ENCODE measurements at regions not wholly inside any gene's neighbourhood (a gene's known extent, or its start where the extent isn't known, plus 50 kb on each side); places are given as distances from the start of the nearest gene placed in this dataset.

DNA sequence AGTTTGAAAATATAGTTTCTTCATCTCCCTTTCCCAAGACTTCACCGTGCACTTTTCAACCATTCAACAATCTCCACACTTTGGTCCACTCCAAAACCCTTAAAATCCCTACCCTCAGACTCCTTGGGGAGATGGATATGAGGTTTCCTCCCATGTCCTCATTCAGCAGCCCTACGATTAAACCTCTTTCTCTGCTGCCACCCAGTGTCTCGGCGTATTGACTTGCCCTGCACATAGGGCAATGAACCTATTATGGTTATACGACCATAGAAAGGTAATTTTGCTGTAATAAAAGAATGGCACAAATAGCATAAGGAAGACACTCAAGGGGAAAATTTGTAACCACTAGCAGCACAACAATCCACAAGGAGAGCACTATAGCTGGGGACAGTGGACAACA lies 803.5 kb downstream of the TLE1 start:
- DNase-seq = peak; percentile 36

DNA sequence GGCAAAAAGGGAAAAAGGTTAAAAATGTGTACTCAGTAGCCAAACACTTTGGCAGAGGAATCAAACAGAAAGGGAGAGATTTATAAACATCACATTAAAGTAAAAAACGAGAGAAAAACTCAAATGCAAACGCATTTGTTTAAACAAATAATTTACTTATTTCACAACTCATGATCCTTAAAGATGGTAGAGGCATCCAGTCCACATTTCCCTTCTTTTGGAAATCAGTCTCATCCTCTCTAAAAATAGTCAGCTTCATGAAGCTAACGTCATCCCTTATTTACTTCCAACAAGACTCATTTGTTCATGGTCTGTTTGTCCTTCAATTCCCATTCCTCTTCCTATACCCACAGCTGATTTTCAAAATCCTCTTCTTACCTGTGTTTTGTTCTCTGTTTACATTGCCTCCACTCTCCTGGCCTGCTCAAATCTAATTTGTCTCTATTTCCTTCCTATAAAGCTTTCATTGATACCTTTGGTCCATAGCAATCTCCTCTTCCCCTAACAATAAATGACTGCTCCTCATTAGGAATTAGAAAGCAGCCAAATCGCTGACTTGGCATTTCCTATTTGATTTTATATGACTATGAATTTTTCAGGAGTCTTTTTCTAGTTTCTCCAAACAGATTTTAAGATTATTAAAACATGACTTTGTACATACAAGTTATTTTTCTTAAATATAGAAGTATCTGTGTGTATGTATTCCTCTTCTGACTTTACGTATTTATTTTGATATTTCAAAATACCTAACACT lies 805.3 kb downstream of the TLE1 start:
- DNase-seq = no peak

DNA sequence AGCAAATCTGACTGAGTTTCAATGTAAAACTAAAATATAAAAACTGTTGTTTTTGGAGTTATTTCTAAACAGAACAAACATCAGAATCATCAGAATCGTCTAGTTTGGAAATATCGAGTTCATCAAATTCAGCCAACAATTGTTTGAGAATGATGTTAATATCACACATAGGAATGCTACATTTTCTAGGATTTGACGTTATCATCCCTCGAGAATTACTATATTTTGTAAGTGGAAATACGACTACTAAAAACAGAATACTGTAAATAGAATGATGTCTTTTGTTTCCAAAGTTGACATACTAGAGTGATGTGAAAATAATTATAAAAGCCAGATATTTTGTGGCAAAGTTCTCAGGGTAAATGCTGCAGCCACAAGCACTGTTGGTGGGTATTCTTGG lies 805.9 kb downstream of the TLE1 start:
- DNase-seq = no peak

DNA sequence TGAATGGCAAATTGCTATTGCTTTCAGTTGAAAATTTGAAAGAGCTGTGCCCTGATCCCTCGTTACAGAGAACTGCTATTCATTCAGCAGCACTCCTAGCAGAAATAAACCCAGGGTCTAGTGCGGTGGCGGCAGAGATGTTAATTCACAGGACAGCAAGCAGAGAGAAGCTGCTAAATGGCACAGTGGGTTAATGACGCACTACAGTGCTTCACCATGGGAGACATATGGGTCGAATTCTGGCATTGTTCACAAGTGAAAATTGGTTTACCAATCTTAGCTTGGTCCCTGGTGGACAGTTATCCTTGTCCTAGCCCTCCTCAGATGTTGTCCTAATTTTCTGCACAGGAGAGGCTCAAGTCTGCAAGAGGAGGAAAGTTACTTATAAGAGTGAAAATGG lies 807.4 kb downstream of the TLE1 start:
- peak; percentile 66 for DNase-seq

DNA sequence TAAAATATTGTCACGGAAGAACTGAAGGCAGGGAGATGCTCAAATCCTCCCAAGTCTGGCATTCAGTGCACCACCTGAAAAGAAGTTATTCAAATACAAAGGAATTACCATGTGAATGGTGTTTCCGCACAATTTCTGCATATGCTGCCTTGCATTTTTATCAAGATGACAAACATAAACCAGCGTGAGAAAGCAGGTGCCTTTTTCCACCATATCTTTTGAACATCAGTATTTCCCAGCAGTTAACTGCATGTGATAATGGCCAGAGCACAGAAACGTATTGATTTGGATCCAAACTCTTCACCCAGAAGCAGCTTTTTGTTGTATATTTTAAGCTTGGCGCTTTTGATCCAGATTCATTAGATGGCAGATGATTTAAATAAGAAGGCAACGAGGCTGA lies 808.0 kb downstream of the TLE1 start:
- peak; percentile 36 for DNase-seq

DNA sequence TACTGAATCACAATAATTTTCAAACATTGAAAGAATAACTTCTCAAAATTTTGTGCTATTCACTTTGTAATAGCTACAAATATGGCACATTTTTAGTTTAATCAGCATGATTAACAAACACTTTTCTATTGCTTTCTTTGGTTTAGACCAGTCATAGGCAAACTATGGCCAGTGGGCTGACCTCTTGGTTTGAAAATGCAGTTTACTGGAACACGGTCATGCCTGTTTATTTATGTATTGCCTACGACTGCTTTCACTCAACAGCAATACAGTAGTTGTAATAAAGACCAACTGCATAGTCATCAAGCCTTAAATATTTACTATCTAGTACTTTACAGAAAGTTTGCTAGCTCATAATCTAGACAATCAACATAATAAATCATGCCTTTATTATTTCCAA lies 810.8 kb downstream of the TLE1 start:
- no peak for DNase-seq

DNA sequence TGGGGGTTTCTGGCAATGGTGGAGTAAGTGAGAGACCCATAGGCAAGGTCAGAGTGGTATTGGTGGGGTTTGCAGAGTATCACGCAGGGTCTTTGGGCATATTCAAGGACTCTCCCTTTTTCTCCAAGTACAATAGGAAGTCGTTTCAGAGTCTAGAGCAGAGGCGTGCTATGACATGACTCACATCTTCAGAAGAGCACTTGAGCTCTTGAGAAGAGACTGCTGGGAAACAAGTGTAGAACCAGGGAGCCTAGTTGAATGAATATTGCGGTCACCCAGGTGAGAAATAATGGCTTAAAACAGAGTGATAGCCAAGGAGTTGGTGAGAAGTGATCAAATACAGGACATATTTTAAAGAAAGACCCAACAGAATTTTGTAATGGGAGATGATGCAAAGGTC lies 813.4 kb downstream of the TLE1 start:
- DNase-seq = no peak

DNA sequence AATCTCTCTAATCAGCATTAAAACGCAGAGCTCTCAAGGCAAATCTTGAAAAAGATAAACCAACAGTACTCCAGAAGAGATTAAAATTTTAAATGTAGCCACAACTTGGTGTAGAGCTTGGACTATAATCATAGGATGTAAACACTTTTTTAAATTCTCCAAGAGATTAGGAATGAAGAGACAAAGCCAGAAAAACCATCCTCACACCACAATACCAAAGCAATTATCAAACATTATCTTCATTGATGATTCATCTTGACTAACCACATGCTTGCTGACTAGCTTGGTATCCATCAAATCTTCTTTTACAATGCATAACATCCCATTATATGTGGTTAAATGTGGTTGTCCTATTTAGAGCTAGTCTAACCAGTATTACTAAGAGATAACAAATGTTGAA lies 815.1 kb downstream of the TLE1 start:
- DNase-seq = peak; percentile 12

DNA sequence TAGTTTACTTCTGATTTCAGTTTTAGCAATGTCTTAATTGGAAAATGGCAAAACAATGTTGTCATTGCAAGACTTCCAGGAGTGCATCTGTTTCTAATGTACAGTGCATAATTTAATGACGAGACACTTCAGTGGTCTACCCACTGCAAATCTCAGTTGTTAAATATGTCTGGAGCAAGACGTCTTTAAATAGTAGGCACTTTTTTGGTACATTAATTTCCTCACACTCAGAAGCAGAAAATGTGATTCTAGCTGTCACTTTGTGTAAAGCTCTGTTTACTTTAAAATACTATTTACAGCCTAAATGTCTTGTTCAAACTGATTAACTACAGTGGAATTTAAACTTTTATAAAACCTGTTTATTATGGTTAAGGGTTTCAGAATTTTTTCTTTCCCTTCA lies 815.5 kb downstream of the TLE1 start:
- DNase-seq = peak; percentile 34

DNA sequence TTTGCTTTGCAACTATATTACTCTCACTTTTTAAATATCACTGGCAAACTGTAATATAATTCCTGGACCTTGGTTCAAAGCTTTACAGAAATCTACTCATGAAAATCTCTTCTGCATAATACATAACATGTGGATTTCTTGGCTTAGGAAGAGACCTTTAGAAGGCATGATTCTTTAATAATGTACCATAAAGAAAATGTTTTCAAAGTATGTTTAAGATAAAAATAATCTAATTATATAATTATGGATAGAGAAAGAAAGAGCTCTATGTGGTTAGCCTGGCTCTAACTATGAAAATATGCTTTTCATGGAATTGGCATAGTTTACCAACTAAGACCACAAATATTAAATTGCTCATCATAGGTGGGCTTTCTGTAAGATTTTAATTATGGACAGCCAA lies 817.8 kb downstream of the TLE1 start:
- DNase-seq = peak; percentile 41

DNA sequence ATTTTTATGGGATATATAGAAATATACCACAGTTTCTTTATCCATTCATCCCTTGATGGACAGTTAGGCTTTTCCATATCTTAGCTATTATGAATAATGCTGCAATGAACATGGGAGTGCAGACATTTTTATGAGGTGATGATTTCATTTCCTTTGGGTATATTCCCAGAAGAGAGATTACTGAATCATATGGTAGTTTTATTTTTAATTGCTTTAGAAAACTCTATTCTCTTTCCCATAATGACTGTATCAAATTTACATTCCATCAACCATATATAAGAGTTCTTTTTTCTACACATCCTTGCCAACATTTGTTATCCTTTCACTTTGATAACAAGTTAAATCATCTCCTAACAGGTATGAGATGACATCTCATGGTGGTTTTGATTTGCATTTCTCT lies 821.6 kb downstream of the TLE1 start:
- DNase-seq = no peak

DNA sequence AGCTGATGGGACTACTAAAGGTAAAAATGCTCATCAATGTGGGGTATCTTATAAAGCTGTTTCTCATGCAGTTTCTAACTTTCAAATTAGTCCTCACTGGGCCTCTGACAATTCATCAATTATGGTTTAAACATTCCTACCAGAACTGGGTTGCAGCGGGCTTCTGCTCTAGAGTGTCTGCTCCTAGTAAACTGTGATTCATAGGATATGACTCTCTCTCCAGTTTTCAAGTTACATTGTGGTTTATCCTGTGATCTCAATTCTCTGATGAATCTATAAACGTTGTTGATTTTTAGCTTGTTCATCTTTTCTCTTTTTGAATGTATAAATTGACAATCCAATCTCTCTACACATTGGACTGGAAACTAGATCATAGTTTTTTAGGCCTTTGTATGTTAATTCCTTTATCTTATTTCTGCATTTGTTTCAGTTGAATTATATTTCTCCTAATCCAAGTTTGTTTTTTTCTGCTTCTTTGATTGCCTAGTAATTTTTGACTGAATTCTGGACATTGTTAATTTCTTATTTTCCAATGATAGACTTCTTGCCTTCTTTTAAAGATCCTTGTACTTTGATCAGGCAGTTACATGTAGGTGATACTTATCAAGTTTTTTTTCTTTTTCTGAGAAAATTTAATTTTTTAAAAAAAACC lies 822.6 kb downstream of the TLE1 start:
- DNase-seq = no peak

DNA sequence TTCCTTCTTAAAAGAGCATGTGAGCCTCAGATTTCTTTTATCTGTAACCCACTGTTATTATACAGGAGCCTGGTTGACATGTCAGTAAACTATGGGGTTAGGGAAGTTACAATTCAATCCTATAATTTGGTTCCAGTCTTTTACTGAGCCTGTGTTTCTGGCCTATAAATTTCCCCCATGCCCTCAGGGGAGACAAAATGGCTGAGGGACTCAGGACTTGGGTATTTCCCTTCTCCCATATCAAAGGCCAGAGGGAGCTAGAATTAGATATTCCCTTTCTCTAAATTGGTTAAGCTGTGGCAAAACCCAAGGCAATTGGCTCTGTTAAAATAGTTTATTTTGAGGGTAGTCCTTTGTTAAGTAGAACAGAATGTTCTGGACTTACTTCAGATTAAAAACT lies 823.2 kb downstream of the TLE1 start:
- no peak for DNase-seq

DNA sequence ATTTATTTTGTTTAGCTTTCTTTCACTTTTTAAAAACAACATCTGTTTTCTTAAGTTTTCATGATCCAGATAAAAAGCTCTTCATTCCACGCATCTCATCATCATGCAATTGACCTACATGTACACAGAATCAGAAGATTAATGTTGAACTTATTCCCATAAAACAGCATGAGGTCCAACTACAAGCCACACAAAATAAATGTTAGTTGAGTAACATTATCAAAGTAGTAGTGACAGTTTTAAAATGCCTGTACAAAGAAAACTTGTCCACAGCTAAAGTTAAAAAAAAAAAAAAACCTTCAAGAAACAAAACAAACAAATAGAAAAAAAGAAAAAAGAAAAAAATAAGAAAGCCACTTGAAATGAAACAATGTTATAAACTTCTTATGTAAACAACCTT lies 846.3 kb downstream of the TLE1 start:
- no peak for DNase-seq

DNA sequence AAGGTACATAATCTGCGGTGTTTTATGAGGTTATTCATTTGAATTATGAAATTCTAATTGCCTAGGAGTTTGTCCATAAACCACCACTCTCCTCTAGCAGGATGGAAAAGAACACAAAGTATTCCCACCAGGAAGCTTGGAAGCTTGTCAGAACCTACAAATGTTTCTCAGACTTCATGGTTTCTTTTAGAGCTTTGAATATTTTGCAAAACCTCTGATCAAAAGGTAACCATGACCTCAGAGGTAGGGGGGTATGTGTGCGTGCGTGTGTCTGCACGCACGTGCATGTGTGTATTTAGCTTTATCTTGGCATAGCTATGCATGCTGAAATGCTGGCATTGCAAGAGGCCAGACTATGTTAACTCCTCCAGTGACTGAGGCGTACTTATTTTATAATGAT lies 847.0 kb downstream of the TLE1 start:
- DNase-seq = peak; percentile 28

DNA sequence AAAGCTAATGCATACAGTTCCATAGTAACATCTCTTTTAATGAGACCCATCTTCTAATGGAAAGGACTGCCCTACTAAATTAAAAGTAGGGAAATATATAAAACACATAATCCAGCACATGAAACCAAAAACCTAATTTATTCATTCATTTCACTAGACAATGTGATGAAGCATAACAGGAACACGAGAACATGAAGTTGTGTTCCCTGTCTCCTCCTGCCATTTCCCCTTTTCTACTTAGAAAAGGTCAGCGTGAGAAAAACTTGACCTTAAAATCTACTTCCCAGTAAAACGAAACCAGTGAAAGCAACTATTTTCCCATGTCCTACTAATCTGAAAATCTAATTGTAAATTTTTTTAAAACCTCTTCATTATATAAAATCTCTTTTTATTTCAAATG lies 847.5 kb downstream of the TLE1 start:
- no peak for DNase-seq

DNA sequence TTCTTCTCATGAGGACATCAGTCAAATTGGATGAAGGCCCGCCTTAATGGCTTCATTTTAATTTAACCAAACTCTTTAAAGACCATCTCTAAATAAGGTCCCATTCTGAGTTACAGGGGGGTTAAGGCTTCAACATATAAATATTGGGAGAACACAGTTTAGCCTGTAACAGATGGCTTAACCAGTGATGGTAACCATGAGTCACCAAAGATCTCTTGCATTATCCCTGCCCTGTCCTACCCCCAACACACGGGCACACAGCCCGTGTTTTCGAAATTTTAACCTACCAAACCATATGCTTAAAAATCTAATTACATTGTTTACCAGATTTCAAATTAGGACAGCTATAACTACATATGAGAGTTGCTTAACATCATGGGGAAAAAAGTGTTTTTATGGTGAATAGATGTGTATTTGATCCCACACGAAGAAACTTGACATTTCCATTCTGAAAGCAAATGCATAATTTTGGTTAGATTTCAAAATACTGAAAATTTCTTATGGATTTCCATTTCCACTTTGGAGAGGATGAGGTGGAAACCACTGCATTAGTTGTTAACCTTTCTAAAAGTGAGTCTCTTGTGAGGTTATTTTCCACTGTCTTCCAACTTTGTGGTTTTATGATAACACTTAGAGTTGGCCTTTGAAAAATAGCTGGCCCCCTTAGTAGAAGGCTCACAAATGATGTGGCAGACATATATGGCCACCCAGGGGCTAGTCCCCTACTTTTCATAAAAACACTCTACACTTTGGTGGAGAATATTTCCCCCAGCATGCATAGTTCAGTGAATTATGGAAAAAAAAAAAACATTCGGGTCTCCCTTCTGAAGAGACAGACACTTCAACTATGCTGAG lies 849.3 kb downstream of the TLE1 start:
- no peak for DNase-seq

DNA sequence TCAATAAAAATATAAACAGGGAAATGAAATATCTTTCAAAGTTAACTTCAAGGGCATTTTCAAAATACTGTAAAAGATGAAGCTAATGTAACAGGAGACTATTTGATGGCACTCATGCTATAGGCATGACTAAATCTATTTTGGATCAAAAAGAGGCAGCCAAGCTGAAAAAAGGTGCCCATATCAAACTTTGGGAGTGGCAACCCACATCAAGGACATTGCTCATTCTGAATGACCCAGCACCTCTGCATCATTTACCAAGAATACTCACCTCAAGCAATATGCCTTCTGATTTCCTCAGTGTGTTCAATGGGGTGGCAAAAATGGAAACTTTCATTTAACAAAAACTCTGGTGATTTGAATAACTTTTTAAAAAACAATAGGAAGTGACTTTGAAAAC lies 853.3 kb downstream of the TLE1 start:
- no peak for DNase-seq

DNA sequence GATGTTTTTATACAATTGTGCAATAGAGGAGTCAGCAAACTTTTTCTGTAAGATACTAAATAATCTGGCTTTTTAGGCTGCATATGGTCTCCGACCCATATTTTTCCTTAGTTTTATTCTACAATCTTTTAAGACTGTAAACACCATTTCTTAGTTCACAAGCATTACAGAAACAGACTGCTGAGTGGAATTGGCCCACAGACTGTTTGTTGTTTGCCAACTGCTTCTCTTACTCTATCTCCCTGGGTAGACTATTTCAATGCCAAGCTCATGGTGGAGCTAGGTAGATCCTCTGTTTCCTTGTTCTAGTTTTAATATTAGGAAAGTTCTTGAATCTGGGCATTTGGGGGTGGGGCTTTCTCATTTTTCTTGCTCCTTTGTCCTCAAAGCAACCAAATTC lies 857.6 kb downstream of the TLE1 start:
- DNase-seq = no peak

DNA sequence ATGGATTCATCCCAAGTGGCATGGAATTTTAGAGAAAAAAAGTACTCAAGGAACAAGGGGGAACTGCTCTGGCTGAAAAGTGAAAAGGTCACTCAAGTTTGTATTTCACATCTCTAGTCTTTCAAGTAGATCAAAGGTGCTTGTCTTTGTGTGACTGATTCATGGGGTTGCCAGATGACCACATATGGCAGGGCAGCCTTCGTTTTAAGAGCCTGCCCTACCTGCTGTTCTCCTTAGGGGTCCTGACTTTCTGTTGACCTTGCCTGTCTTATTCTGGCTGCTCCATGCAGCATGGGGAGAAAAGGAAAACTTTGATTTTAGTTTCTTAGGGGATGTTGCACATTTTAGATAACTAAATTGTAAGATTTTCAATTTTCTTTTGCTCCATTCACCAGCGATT lies 877.7 kb downstream of the TLE1 start:
- no peak for DNase-seq

DNA sequence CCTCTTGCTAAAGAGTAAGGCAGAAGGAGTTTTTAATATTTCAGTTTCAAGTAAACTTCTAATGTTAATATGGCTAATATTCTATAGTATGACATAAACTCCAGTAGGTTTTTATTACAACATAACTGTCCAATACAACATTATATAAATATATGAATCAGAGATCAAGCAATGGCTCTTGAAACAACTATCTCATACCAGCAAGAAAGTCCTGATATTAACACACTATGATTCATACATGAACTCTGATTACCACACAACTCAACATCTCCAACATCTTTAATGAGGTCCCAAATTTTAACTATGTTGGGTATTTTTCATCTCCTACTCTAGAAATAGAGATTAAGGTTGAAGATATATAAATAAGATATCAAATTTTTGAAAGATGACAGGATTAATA lies 878.3 kb downstream of the TLE1 start:
- no peak for DNase-seq

DNA sequence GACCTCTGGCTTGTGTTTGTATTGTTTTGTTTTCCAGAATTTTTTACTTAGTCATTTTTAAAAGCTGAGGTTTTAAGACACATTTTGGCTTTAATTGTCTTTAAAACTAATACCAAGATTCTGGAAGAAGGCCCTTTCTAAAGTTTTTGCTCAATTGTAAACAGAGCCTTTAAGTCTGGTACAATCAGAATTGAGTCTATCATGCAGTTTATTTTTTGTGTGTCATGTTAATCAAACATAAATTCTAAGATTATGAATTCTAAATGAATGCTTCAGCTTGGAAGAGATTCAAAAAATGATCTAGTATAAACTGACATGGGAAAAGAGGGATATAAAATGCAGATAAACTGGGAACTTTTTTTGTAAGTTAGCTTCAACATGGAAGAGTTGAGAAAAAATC lies 882.7 kb downstream of the TLE1 start:
- no peak for DNase-seq

DNA sequence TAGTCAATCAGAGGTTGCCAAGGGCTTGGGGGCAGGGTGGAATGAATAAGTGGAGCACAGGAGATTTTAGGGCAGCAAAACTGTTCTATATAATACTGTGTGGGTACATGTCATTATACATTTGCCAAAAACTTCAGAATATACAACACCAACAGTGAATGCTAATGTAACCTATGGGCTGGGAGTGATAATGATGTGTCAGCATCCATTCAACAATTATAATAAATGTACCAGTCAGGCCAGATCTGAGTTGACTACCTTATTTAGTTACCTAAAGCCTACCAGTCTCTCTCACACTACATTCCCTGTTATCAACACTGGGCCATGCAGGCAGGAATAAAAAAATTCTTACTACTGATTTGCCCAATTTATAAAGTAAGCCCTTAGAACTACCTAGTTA lies 884.5 kb downstream of the TLE1 start:
- DNase-seq = no peak
